ENCODE measurements at regions not wholly inside any gene's neighbourhood (a gene's known extent, or its start where the extent isn't known, plus 50 kb on each side); places are given as distances from the start of the nearest gene placed in this dataset.
"Not testable (repeated sequence)": the region's sequence is repeated elsewhere in the genome, so short reads cannot be mapped to it uniquely, and the experiment has no call there.

DNA sequence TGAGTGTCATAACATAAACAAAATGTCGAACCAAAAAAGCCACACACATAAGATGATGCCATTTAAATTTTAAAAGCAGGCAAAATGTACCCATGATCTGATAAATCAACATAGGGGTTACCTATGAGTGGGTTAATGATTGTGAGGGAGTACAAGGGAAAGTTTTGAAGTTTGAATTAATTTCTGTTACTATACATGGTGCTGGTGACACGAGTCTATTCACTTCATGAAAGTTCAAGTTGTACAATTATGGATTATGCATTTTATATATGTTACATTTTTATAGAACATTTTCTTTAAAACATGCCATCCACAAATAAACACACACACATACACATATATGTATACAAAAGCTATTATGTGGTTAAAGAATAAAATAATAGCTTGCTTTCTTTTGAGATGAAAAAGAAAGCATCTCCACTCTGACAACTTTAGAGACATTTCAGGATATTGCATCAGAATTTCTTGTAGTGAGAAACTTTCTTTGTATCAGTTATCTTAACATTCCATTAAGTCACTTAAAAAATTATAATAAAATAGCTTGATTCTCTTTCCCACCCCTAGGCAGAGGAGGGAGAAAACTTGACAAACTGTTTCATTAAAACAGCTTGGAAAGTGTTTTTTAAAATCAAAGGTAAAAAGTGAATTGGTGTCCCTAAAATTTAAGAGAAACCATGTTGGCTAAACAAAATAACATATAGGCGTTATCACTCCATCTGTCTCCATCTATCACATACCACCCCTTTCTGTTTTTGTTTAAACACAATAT, 891.8 kb upstream of the NDST4 start:
- no peak for DNase-seq

DNA sequence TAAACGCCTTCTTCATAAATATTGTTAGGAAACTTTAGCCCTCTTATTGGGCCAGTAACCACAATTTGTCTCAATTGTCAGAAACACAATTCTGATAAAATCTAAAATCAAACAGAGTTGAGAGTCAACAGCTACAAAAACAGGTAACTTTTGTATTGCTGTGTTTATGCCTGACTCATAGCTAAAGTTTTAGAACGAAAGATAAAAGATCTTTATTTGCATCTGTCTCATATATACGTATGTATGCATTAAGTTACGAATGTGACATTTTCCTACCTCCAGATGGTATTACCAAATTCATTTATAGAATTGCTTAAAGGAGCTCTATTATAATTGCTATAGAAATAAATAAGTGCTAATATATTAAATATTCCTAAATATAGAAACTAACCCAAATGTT, 887.9 kb upstream of the NDST4 start:
- no peak for DNase-seq

DNA sequence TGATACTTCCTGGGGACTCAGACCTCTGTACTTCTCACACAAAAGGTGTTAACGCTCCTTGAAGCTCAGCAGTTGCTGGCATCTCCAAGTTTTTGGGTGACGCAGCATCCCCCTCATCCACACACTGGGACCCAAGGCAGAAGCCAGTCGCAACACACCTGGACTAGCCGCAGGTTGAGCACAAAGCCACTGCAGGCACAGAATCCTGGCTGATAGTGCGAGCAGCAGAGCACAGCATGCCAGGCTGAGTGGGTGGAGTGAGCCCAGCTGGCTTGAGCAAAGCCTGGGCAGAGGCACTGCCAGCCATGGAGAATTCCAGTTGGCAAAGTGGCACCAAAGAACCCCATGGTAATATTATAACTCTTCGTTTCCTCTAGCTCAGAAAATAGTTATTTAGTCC, 873.2 kb upstream of the NDST4 start:
- no peak for DNase-seq

GRCh38 chr4:115975421-115976001, 862.1 kb upstream of the NDST4 start:
- DNase-seq = not testable (repeated sequence)

DNA sequence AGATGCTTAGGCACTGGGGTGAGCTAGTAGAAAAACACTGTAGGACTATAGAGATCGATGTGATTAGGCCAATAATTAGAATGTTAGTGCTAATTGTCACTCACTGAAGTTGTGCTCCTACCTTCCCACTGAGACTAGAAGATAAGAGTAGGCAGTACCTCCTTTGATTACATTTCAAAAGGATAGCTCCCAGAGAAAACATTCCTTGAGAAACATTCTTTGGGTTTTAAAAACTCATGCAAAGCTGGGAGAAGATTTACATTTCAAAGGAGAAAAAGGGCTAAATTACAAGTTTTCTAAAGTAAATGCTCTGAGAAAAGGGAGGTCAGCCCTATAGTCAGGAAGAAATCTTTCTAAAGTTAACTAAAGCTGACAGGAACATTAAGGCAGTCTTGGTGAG, 860.3 kb upstream of the NDST4 start:
- no peak for DNase-seq

- no peak for DNase-seq
Observed at GRCh38 chr4:115972967-115973366, 859.5 kb upstream of the NDST4 start.

- no peak for DNase-seq
Observed at GRCh38 chr4:115970859-115971258, 857.4 kb upstream of the NDST4 start.

GRCh38 chr4:115969756-115970155, 856.3 kb upstream of the NDST4 start:
- no peak for DNase-seq

DNA sequence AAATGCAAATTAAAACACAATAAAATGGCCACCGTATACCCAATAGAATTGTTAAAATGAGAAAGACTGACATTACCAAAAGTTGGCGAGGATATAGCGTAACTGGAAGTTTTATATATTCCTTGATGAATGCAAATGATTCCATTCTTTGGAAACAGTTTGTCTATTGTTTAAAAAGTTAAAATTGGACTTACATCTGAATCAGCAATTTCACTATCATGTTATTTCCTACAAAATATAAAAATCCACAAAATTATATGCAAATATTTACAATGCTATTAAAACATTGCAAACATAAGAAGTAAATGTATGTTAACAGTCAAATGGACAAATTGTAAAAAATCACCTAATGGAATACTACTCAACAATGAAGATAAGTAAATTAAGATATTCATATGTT, 852.2 kb upstream of the NDST4 start:
- no peak for DNase-seq

DNA sequence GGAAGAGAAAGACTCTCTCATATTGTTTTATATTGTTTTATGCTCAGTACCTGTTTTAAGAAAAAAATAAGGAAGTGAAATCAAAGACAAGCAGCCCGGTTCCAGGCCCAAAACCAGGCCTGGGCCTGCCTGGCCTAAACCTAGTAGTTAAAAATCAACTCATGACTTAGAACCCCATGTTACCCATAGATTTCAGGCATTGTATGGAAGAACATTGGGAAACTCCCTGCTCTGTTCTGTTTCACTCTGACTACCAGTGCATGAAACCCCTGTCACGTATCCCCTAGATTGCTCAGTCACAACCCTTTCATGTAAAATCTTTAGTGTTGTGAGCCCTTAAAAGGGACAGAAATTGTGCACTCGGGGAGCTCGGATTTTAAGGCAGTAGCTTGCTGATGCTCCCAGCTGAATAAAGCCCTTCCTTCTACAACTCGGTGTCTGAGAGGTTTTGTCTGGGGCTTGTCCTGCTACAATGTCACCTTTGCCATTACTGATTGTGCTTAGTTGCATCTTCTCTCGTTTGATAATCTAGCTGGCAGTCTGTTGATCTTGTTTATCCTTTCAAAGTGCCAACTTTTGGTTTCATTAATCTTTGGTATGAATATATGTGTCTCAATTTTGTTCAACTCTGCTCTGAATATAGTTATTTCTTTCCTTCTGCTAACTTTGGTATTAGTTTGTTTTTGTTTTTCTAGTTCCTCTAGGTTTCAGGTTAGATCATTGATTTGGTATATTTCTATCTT, 842.8 kb upstream of the NDST4 start:
- DNase-seq = not testable (repeated sequence)

GRCh38 chr4:115950806-115951205, 837.4 kb upstream of the NDST4 start:
- DNase-seq = no peak

GRCh38 chr4:115949974-115950743, 836.7 kb upstream of the NDST4 start:
- not testable (repeated sequence) for DNase-seq

DNA sequence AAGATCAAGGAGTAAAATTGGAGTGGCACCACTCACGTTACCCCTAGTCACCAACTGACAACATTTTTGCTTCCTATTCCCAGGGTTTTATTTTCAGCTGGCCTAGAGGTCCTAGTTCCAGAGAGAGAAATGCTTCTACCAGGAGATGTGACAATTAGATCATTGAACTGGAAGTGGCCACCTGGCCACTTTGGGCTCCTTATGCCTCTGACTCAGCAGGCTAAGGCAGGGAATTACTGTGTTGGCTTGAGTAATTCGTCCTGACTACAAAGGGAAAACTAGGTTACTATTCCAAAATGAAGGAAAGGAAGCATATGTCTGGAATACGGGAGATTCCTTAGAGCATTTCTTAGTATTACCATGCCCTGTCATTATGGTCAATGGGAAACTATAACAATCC, 831.6 kb upstream of the NDST4 start:
- no peak for DNase-seq

- no peak for DNase-seq
Observed at GRCh38 chr4:115944146-115944905, 830.9 kb upstream of the NDST4 start.

- DNase-seq = no peak
Observed at GRCh38 chr4:115938764-115939443, 825.5 kb upstream of the NDST4 start.

GRCh38 chr4:115929373-115929772, 816.0 kb upstream of the NDST4 start:
- DNase-seq = no peak

GRCh38 chr4:115927382-115927781, 814.0 kb upstream of the NDST4 start:
- no peak for DNase-seq

- no peak for DNase-seq
Observed at GRCh38 chr4:115923152-115923551, 809.7 kb upstream of the NDST4 start.

DNA sequence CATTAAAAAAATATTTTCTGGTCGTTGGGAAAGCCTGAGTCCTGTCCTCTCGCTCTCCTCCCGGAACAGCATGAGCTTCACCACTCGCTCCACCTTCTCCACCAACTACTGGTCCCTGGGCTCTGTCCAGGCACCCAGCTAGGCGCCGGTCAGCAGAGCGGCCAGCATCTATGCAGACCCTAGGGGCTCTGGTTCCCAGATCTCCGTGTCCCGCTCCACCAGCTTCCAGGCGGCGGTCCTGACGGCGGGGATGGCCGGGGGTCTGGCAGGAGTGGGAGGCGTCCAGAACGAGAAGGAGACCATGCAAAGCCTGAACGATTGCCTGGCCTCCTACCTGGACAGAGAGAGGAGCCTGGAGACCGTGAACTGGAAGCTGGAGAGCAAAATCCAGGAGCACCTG, 807.2 kb upstream of the NDST4 start:
- no peak for DNase-seq

- DNase-seq = no peak
Observed at GRCh38 chr4:115918149-115918548, 804.7 kb upstream of the NDST4 start.

GRCh38 chr4:115906428-115906827, 793.0 kb upstream of the NDST4 start:
- DNase-seq = no peak

DNA sequence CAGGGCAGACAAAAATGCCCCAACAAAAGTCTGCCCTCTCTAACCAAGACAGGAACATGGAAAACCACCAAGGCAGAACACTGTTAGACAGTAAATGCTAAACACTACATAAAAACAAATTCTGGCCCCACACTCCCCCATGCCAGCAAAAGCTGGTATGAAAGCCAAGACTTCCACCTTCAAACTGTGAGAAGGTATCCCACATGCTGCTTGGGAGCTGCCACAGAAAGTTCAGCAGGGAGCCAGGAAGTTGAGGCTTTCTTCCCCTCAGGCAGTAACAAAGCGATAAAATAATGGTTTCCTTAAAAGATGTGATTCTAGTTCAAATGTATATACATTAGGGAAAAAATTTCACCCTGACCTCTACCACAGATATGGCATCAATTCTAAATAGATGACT, 770.4 kb upstream of the NDST4 start:
- DNase-seq = no peak

Data from HCEC 1CT (cell line).